ENCODE measurements at regions not wholly inside any gene's neighbourhood (a gene's known extent, or its start where the extent isn't known, plus 50 kb on each side); places are given as distances from the start of the nearest gene placed in this dataset.

DNA sequence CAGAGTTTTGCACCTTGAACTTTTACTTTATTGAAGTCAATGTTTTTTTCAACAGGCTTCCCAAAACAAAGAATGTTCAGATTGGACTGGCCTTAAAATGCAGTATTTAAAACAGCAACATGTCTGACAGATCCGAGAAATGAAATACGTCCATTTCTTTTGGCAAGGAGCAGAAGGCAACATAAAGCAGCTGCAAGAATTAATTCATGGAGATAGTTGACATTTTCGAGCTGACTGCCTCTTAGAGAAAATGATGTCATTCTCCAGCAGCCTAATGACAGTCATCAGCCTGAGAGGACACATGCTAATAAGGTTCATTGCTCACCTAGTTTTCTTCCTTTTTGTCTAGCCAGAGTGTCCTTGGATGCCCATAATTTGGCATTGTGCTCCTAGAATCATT, 232.2 kb upstream of the SEMA6A start:
- H2AFZ ChIP-seq (ENCODE audit: control insufficient read depth, low read length): no peak overlapping the region
- DNase-seq (ENCODE audit: low read depth, low spot score) (no peak), FAIRE-seq (no peak)
- H3K9me1 ChIP-seq (ENCODE audit: control insufficient read depth, extremely low read depth, insufficient read depth, low read length): no peaks in the 10 kb centered on the region
- no peak overlapping the region for H3K27ac ChIP-seq (ENCODE audit: control insufficient read depth, insufficient read depth, low read length)
- H3K9ac ChIP-seq (ENCODE audit: control insufficient read depth, extremely low read depth, insufficient read depth, low read length): no peak overlapping the region
- no peak overlapping the region for H3K4me3 ChIP-seq (ENCODE audit: control insufficient read depth in 2 of 3, extremely low read depth in 1 of 3, insufficient read depth in 2 of 3, low read depth in 1 of 3, low read length in 3 of 3)
- H3K4me1 ChIP-seq (ENCODE audit: control insufficient read depth, extremely low read depth, insufficient read depth, low read length): no peaks in the 10 kb centered on the region
- no peaks in the 10 kb centered on the region for H3K79me2 ChIP-seq (ENCODE audit: control insufficient read depth, insufficient read depth, low read length)
- no peaks in the 10 kb centered on the region for H3K27me3 ChIP-seq (ENCODE audit: control insufficient read depth, extremely low read depth, insufficient read depth, low read length)
- H3K9me3 ChIP-seq (ENCODE audit: control insufficient read depth, low read depth, low read length): no peaks in the 10 kb centered on the region
- dilution Hi-C loops (cut with MboI; ENCODE audit: extremely low pct_ligation_motif_present, low sequenced_read_pairs): no loop called here
- H3K36me3 ChIP-seq (ENCODE audit: control insufficient read depth in 2 of 2, extremely low read depth in 1 of 2, insufficient read depth in 2 of 2, low read length in 2 of 2): no peaks in the 10 kb centered on the region
- H3K4me2 ChIP-seq (ENCODE audit: control insufficient read depth, extremely low read depth, insufficient read depth, low read depth, low read length): no peak overlapping the region
- no peak for TF ChIP-seq EZH2 (IDR thresholded peaks at IDR 0.05; ENCODE audit: low read length)
- TF ChIP-seq, protein P1, sequence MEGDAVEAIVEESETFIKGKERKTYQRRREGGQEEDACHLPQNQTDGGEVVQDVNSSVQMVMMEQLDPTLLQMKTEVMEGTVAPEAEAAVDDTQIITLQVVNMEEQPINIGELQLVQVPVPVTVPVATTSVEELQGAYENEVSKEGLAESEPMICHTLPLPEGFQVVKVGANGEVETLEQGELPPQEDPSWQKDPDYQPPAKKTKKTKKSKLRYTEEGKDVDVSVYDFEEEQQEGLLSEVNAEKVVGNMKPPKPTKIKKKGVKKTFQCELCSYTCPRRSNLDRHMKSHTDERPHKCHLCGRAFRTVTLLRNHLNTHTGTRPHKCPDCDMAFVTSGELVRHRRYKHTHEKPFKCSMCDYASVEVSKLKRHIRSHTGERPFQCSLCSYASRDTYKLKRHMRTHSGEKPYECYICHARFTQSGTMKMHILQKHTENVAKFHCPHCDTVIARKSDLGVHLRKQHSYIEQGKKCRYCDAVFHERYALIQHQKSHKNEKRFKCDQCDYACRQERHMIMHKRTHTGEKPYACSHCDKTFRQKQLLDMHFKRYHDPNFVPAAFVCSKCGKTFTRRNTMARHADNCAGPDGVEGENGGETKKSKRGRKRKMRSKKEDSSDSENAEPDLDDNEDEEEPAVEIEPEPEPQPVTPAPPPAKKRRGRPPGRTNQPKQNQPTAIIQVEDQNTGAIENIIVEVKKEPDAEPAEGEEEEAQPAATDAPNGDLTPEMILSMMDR (optimal IDR thresholded peaks at IDR 0.05 in 1 of 3, IDR thresholded peaks at IDR 0.05 in 1 of 3, conservative IDR thresholded peaks at IDR 0.05 in 1 of 3; ENCODE audit: extremely low read depth in 1 of 3, insufficient read depth in 2 of 3, low read length in 3 of 3): no peak
- no peaks in the 10 kb centered on the region for H4K20me1 ChIP-seq (ENCODE audit: control insufficient read depth, extremely low read depth, insufficient read depth, low read length)

DNA sequence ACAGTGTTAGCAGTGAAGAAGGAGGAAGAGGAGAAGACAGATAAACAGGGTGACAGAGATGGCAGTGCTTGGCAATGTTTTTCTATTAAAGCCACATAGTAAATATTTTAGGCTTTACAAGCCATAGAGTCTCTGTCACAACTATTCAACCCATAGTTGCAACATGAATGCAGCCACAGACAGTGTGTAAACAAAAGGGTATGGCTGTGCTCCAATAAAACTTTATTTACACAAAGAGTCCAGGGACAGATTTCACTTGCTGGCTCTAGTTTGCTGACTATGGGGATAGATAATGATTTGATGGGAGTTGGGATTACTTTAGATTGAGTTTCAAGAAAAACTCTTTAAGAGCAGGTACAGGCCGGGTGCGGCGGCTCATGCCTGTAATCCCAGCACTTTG, 224.8 kb upstream of the SEMA6A start:
- H3K27ac ChIP-seq (ENCODE audit: control insufficient read depth, insufficient read depth, low read length): no peak overlapping the region
- no peaks in the 10 kb centered on the region for H3K9me3 ChIP-seq (ENCODE audit: control insufficient read depth, low read depth, low read length)
- H3K9me1 ChIP-seq (ENCODE audit: control insufficient read depth, extremely low read depth, insufficient read depth, low read length): no peaks in the 10 kb centered on the region
- H4K20me1 ChIP-seq (ENCODE audit: control insufficient read depth, extremely low read depth, insufficient read depth, low read length): no peaks in the 10 kb centered on the region
- DNase-seq (ENCODE audit: low read depth, low spot score) (no peak), FAIRE-seq (no peak)
- no peak overlapping the region for H2AFZ ChIP-seq (ENCODE audit: control insufficient read depth, low read length)
- dilution Hi-C loops (cut with MboI; ENCODE audit: extremely low pct_ligation_motif_present, low sequenced_read_pairs): no loop called here
- no peak overlapping the region for H3K9ac ChIP-seq (ENCODE audit: control insufficient read depth, extremely low read depth, insufficient read depth, low read length)
- H3K4me3 ChIP-seq (ENCODE audit: control insufficient read depth in 2 of 3, extremely low read depth in 1 of 3, insufficient read depth in 2 of 3, low read depth in 1 of 3, low read length in 3 of 3): no peak overlapping the region
- no peak for TF ChIP-seq EZH2 (IDR thresholded peaks at IDR 0.05; ENCODE audit: low read length)
- TF ChIP-seq, protein P1 (optimal IDR thresholded peaks at IDR 0.05 in 1 of 3, IDR thresholded peaks at IDR 0.05 in 1 of 3, conservative IDR thresholded peaks at IDR 0.05 in 1 of 3; ENCODE audit: extremely low read depth in 1 of 3, insufficient read depth in 2 of 3, low read length in 3 of 3): no peak
- no peak overlapping the region for H3K4me2 ChIP-seq (ENCODE audit: control insufficient read depth, extremely low read depth, insufficient read depth, low read depth, low read length)
- no peaks in the 10 kb centered on the region for H3K36me3 ChIP-seq (ENCODE audit: control insufficient read depth in 2 of 2, extremely low read depth in 1 of 2, insufficient read depth in 2 of 2, low read length in 2 of 2)
- H3K4me1 ChIP-seq (ENCODE audit: control insufficient read depth, extremely low read depth, insufficient read depth, low read length): no peaks in the 10 kb centered on the region
- no peaks in the 10 kb centered on the region for H3K79me2 ChIP-seq (ENCODE audit: control insufficient read depth, insufficient read depth, low read length)
- no peaks in the 10 kb centered on the region for H3K27me3 ChIP-seq (ENCODE audit: control insufficient read depth, extremely low read depth, insufficient read depth, low read length)

All from keratinocyte (primary cell).